ENCODE measurements at regions not wholly inside any gene's neighbourhood (a gene's known extent, or its start where the extent isn't known, plus 50 kb on each side); places are given as distances from the start of the nearest gene placed in this dataset.

- DNase-seq = no peak
These were observed 233.6 kb upstream of the TGFBR2 start for GRCh38 chr3:30372837-30373236.

DNA sequence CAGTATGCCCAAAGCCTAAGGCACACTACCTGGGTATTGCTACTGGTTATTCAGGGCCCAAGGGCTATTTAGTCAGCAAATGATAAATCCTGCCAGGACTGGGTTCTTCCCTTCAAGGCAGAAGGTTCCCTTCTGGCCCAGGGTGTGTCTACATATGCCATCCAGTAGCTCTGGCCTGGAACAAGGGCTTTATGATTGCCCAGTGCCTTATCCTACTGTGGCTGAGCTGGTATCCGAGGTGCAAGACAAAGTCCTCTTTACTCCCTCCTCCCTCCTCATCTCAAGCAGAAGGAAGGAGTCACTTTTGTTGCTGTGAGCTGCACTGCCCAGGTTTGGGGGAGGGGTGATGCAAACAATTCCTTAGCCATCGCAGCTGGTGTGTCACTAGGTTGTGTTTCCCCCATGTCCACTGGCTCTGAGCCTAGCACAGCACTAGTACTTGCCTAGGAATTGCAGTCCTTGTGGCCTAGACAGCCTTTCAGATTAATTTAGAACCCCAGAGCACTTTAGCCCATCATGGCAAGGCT lies 221.8 kb upstream of the TGFBR2 start:
- DNase-seq = no peak

DNA sequence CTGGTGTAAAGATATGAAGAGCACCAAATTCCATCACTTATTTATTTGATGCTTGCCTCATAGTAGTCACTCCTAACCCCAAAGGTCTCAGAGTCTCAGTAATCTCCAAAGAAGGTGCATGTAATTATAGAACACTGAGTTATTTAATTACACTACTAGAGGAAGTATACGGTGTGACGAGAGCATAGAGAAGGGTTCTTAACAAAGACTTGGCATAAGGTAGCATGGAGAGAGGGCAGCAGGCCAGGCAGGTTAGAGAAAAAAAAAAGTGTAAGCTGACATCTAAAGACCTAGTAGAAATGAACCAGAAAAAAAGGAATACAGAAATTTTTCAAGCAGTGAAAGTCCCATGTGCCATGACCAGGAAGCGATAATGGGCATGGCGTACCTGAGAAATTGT lies 213.3 kb upstream of the TGFBR2 start:
- no peak for DNase-seq

- DNase-seq = no peak
These were observed 209.4 kb upstream of the TGFBR2 start for GRCh38 chr3:30397030-30397429.

DNA sequence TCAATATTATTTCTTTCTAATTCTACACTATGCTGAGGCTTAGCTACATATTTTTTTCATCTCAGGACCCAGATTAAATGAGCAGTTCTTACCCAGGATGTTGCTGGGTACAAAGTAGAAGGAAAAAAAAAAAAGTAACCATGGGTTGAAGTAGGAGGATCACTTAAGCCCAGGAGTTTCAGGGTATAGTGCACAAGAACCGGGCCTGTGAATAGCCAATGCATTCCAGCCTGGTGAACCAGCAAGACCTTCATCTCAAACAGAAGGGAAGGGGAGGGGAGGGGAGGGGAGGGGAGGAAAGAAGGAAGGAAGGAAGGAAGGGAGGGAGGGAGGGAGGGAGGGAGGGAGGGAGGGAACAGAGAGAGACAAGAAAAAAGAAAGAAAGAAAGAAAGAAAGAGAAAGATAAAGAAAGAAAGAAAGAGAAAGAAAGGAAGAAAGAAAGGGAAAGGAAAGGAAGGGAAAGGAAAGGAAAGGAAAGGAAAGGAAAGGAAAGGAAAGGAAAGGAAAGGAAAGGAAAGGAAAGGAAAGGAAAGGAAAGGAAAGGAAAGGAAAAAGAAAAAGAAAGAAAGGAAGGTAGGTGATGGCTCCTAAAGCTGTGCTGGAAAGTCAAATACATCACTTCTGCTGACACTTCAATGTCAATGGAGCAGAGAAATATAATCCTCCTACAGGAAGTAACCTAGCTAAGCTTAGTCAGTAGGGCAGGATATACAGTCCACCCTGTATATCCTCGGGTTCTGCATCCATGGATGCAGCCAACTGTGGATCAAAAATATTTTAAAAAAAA lies 206.8 kb upstream of the TGFBR2 start:
- peak; percentile 31 for DNase-seq

DNA sequence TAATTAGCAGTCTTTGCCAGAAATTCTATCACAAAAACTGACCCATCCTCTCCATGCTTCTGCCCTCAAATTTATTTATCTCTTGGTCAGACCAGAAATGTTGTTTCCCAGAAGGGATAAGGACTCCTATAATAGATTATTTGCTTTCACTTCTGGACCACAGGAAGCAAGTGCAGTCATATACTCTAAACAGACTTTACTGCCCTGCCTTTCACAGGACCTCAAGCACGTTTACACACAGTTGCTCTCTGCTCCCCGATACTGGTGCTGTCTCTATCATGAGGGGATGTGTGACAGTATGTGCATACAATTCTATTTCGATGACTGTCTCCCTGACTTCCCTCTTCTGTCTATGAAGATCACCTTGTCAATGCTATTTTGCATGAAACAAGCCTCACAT lies 205.5 kb upstream of the TGFBR2 start:
- no peak for DNase-seq

DNA sequence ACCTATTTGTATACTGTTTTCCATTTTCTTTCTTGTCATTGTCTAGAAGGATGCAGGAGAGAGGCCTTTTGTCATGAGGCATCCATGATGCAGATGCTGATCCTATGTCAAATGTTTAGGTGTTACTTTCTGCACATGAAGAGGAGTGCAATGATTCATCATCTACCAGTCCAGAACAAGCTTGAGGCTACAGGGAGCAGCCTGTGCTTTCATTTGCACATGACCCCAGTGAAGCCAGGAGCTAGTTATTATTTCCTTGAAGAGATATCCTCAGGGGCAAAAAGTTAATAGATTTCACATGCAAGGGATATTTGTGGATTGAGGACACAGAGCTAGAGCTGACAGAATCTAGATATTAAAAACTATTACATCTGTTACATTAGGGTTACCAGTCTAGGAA lies 204.4 kb upstream of the TGFBR2 start:
- DNase-seq = peak; percentile 27

GRCh38 chr3:30407651-30408050 lies 198.8 kb upstream of the TGFBR2 start:
- no peak for DNase-seq

GRCh38 chr3:30408105-30408557 lies 198.3 kb upstream of the TGFBR2 start:
- peak; percentile 15 for DNase-seq

GRCh38 chr3:30418443-30418842 lies 188.0 kb upstream of the TGFBR2 start:
- peak; percentile 60 for DNase-seq

DNA sequence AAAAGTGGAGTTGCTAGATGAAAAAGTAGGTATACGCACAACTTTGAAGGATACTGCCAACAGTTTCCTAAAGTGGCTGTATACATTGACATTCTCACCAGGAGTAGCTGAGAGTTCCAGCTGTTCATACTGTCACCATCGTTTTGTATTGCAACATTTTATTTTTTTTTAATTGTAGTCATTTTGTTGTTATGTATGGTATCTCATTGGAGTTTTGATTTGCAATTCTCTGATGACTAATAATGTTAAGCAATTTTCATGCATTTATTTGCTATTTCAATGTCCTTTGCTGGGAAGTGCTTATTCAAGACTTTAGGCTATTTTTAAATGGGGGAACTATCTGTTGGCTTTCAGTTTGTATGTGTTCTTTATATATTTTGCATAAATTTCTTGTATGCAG lies 185.1 kb upstream of the TGFBR2 start:
- DNase-seq = peak; percentile 70

DNA sequence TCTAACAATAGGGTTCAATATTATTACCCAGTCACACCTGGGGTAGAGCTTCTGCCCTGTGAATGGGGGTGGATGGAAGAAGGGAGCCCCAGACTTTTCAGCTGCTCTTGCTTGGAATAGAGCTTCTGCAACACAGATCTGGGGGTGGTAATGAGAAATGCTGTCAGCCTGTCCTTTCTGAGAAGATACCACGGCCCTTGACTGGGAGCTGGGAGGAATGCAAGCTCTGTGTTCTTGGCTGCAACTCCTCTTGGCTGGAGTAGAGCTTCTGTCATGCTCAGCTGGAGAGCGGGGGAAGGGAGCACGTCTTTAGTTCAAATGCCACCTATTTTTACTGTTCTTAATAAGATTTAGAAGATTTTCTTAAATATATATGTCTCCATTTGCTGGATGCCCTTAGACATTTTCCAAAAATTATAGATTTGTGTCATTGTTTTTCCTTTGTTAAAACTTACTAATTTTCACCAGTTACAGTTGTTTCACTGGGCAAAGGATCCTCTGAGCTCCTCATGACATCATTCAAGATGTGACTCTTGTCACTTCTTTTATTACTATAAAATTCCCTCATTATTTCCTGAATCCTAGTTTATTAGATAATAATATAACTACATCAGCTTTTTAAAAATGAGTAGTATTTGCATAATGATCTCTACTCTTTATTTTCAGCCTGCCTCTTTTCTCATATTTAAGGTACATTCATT lies 180.0 kb upstream of the TGFBR2 start:
- DNase-seq = peak; percentile 72

DNA sequence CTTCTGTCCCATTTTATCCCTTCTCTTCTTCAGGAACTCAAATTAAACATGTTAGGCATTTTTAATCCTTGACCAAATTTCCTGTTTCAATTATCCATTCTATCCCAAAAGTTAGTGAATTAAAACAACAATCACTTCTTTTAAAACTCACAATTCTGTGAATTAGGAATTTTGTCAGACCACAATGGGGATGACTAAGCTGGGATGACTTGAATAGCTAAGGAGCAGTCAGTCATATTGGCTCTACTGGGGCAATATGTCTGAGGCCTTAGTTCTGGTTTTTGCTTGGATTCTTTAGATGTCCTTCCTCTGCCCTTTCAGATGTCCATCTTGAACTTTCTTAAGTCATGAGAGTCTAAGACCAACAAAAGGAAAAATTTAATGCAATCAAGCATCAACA lies 178.2 kb upstream of the TGFBR2 start:
- DNase-seq = peak; percentile 87

GRCh38 chr3:30435861-30436331 lies 170.5 kb upstream of the TGFBR2 start:
- DNase-seq = peak; percentile 23

GRCh38 chr3:30437171-30437601 lies 169.2 kb upstream of the TGFBR2 start:
- peak; percentile 65 for DNase-seq

GRCh38 chr3:30438126-30438525 lies 168.3 kb upstream of the TGFBR2 start:
- no peak for DNase-seq

DNA sequence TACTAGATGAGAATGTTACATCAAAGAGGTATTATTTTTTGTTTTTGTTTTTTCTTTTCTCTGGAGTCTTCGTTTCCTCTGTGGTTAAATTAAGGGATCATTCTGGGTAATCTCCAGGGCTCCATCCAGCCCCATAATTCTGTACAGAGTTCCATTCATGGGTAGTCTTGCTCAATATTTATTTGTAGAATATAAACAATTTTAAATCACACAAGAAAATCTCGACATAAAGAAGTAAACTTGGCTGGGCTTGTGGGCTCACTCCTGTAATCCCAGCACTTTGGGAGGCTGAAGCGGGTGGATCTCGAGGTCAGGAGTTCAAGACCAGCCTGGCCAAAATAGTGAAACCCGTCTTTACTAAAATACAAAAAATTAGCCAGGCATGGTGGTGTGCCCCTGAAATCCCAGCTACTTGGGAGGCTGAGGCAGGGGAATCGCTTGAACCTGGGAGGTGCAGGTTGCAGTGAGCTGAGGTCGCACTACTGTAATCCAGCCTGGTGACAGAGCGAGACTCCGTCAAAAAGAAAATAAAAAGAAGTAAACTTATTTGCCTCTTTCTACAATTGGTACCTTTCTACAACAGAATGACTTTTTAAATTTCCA lies 166.8 kb upstream of the TGFBR2 start:
- DNase-seq = no peak

DNA sequence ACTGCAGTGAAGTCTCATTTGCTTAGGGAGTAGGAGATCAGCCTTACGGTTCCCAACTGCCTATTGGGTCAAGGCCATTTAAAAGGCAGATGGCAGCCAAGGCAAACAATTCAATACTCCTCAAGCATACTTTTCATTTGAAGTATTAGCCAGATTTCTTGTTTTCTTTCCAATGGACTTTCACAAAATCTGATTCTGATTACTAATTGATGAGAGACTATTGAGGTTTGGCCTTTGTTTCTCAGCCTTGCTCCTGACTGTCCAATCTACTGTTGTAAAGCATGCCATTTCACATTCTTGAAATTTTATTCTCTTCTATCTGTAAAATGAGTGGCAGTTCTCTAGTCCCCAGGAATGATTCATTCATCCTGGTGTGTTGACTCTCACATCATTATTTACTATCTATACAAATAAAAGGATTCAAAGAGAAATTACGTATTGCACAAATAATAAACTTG lies 166.2 kb upstream of the TGFBR2 start:
- DNase-seq = peak; percentile 66

- peak; percentile 9 for DNase-seq
These were observed 165.5 kb upstream of the TGFBR2 start for GRCh38 chr3:30440880-30441279.

DNA sequence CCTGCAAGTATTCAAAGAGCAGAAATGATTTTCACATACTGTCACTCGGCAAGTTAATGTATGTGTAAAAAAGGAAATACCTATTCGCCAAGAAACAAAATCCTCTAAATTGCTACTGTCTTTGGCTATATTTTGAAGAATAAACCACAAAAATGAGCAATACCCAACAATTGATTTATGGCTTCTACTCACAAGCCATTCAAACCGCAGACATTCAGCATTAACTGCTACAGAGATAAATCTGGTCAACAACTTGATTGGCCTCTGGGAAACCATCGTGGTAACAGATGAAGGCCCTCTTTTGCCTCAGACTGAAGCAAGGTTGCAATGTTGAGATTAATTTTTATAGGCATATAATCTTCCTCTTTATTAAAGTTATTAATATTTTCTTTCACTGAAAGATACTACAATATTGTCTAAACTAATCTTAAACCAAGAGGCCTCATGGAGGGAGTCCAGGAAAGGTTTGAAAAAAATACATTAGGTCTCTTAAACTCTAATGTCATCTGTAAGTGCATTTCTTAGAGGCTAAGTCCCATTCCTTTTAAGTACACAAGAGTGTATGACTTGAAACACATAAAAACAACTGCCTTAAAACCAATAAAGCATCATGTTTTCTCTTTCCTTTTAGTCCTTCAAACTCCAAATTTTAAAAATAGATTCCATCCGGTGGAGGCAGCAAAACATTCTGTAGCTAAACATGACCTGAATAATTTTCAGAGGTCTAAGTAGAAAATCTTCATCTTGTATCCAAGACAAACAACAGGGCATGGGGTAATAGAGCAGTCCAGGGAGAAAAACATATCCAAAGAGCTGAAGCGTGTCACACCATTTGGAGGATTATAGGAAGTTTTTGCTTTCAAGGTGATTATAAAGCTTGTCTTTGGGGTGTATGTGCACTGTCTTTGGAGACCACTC lies 162.4 kb upstream of the TGFBR2 start:
- DNase-seq = peak; percentile 91

DNA sequence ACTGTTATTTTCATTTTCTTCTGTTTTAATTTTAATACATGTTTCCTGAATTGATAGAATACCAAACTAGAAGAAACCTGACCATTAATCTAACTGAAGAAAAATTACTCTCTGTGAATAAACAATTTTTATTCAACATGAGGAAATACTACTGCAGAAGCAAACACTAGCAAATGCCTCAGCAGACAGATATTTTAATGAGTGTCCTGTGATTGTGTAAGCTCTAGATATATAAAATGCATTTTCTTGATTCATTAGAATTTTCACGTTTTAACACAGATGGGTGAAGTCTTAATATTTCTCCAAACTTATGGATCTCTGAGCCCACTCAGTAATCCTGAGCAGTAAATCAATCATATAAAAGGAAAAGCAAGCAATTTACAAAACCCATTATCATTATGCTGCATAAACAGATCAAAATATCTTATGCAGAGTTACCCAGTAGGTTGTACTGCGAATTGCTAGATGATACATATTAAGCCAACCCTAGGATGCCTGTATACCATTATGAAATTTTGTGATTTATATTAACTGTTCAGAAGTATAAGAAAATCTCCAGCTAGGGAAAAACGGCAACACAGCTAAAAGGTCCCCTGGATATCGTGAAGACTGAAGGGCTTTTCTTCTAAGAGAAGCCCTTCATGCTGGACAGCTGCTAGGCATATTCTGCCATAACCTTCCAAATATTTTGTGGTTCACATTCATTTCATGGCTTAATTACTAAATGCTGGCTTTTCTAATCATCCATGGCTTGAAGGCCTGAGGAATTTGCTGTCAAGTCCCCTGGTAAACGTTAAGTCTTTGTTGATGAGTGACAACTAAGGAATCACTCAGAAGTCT lies 157.7 kb upstream of the TGFBR2 start:
- DNase-seq = peak; percentile 79
